Fibroblast of skin of scalp (primary cell): ENCODE measurements at regions not wholly inside any gene's neighbourhood (a gene's known extent, or its start where the extent isn't known, plus 50 kb on each side); places are given as distances from the start of the nearest gene placed in this dataset.

ENCODE experiments used
- DNase-seq: peaks from one replicate; pipeline ENCODE4 v3.0.0-alpha.2; 2013

GRCh38 chr15:47390208-47390765 is 327.0 kb upstream of the SEMA6D start:
- DNase-seq = no peak

- no peak for DNase-seq
Measured at GRCh38 chr15:47394286-47394809, 323.0 kb upstream of the SEMA6D start.

- DNase-seq = no peak
Measured at GRCh38 chr15:47395076-47395475, 322.2 kb upstream of the SEMA6D start.

- no peak for DNase-seq
Measured at GRCh38 chr15:47397655-47398054, 319.6 kb upstream of the SEMA6D start.

- no peak for DNase-seq
Measured at GRCh38 chr15:47398132-47398531, 319.2 kb upstream of the SEMA6D start.

- no peak for DNase-seq
Measured at GRCh38 chr15:47398594-47398993, 318.7 kb upstream of the SEMA6D start.

- DNase-seq = no peak
Measured at GRCh38 chr15:47399100-47399499, 318.2 kb upstream of the SEMA6D start.

GRCh38 chr15:47400603-47401002 is 316.7 kb upstream of the SEMA6D start:
- DNase-seq = no peak

GRCh38 chr15:47401427-47401826 is 315.9 kb upstream of the SEMA6D start:
- DNase-seq = no peak

GRCh38 chr15:47402829-47403228 is 314.5 kb upstream of the SEMA6D start:
- no peak for DNase-seq

- DNase-seq = no peak
Measured at GRCh38 chr15:47404877-47405276, 312.4 kb upstream of the SEMA6D start.

- no peak for DNase-seq
Measured at GRCh38 chr15:47405365-47406162, 311.7 kb upstream of the SEMA6D start.

- no peak for DNase-seq
Measured at GRCh38 chr15:47407692-47408091, 309.6 kb upstream of the SEMA6D start.

GRCh38 chr15:47409038-47409437 is 308.3 kb upstream of the SEMA6D start:
- DNase-seq = no peak

GRCh38 chr15:47409600-47409999 is 307.7 kb upstream of the SEMA6D start:
- DNase-seq = peak; percentile 86

GRCh38 chr15:47410247-47410646 is 307.1 kb upstream of the SEMA6D start:
- no peak for DNase-seq

GRCh38 chr15:47411733-47412132 is 305.6 kb upstream of the SEMA6D start:
- DNase-seq = no peak

GRCh38 chr15:47412136-47412535 is 305.2 kb upstream of the SEMA6D start:
- no peak for DNase-seq

GRCh38 chr15:47412802-47413201 is 304.5 kb upstream of the SEMA6D start:
- no peak for DNase-seq

- no peak for DNase-seq
Measured at GRCh38 chr15:47414207-47414606, 303.1 kb upstream of the SEMA6D start.

- peak; percentile 71 for DNase-seq
Measured at GRCh38 chr15:47415539-47415971, 301.8 kb upstream of the SEMA6D start.

GRCh38 chr15:47422881-47423665 is 294.2 kb upstream of the SEMA6D start:
- no peak for DNase-seq

- no peak for DNase-seq
Measured at GRCh38 chr15:47427463-47427862, 289.8 kb upstream of the SEMA6D start.
